Stimulated activated CD8-positive, alpha-beta memory T cell treated with anti-CD3 and anti-CD28 coated beads, Interleukin-4, amount 100 ng/mL, for 4 hours (primary cell): ENCODE measurements at regions not wholly inside any gene's neighbourhood (a gene's known extent, or its start where the extent isn't known, plus 50 kb on each side); places are given as distances from the start of the nearest gene placed in this dataset.
A peak's percentile ranks its signal among the peaks of the same experiment; 100 is the strongest.
"Not testable (repeated sequence)": the region's sequence is repeated elsewhere in the genome, so short reads cannot be mapped to it uniquely, and the experiment has no call there.

Experiments used
- DNase-seq, 2 donors: peaks; one replicate each; pipeline ENCODE4 v3.0.0-alpha.2; 2020; ENCODE audit warnings: low read depth in 2 of 2, low spot score in 1 of 2

- no peak for DNase-seq
Measured at GRCh38 chr14:106530423-106531107, 1004.2 kb downstream of the TMEM121 start.

DNA sequence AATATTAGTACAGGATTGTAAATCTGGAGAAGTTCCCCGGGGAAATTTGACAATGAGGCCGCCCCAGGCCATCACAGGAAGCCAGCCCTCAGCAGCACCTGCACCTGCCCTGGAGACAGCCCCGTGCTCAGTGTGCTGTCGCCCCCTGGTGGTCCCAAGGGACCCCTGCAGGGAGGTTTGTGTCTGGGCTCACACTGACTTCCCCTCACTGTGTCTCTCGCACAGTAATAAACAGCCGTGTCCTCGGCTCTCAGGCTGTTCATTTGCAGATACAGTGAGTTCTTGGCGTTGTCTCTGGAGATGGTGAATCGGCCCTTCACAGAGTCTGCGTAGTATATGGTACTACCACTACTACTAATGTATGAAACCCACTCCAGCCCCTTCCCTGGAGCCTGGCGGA lies 1011.2 kb downstream of the TMEM121 start:
- not testable (repeated sequence) for DNase-seq

DNA sequence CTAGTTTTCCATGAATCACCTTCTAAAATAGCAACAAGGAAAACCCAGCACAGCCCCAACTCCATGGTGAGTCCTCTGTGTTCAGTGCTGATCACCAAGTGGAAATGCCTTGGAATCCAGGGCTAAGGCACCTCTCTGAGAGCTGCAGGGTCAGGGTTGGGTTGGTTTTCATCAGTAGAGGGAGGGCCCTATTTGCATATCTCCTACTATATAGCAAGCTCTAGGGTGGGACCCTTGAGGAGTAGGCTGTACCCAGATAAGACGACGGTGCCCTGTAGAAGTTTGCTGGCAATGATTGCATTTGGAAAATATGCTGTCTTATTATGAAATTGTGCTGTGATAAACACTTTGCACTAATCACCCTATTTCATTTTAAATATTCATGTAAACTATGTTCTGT lies 1011.8 kb downstream of the TMEM121 start:
- no peak for DNase-seq

- DNase-seq: no peak
Measured at GRCh38 chr14:106547735-106548434, 1021.5 kb downstream of the TMEM121 start.

DNA sequence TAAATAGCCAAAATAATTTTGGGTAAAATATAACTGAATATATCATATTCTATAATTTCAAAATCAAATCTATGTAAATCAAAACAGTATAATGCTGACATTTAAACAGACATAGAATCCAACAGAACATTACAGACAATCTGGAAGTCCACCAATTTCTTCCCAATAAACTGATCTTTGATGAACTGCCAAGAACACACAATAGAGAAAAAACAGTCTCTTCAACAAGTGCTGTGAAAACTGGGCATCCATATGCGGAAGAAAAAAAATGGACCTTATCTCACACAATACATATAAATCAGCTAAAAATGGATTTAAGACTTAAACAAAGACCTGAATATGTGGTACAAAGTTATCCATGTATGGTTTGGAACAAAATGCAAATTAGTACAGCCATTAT lies 1022.7 kb downstream of the TMEM121 start:
- no peak for DNase-seq

GRCh38 chr14:106551265-106551664 lies 1024.9 kb downstream of the TMEM121 start:
- DNase-seq: no peak

GRCh38 chr14:106556211-106556610 lies 1029.8 kb downstream of the TMEM121 start:
- not testable (repeated sequence) for DNase-seq

- DNase-seq: peak; percentile 43 to 65
Measured at GRCh38 chr14:106556665-106557289, 1030.4 kb downstream of the TMEM121 start.

DNA sequence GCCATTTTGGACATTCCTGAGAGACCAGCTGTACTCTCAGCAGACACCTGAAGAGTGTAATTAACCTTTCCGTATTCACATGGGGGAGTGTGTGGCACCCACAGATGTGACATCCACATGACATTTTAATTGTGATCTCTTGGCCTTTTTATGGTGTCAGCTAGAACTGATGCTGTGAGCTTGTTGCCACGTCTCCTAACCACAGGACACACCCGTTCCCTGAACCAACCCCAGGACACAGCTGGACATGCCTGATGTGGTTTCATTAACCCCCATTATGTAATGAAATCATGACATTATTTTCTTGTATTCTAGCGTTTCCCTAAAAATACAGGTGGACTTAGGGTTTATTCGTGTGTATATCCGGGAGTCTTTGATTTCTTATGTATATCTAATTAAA lies 1036.1 kb downstream of the TMEM121 start:
- no peak for DNase-seq

GRCh38 chr14:106564058-106564643 lies 1037.8 kb downstream of the TMEM121 start:
- DNase-seq: peak in 1 of 2 donors; percentile 6

DNA sequence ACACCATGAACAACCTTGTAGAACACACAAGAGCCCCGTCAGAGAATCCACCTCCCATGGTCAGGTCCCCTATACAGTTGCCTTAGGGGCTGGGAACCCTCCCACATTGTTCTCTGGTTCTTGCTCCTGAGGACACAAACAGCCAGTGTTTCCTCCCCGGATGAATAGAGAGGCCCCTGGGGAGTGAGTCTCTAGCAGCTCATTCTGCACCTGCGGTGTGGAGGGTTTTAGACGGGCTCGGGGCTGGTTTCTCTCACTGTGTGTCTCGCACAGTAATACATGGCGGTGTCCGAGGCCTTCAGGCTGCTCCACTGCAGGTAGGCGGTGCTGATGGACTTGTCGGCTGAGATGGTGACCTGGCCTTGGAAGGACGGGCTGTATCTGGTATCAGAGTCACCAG lies 1052.1 kb downstream of the TMEM121 start:
- no peak for DNase-seq

DNA sequence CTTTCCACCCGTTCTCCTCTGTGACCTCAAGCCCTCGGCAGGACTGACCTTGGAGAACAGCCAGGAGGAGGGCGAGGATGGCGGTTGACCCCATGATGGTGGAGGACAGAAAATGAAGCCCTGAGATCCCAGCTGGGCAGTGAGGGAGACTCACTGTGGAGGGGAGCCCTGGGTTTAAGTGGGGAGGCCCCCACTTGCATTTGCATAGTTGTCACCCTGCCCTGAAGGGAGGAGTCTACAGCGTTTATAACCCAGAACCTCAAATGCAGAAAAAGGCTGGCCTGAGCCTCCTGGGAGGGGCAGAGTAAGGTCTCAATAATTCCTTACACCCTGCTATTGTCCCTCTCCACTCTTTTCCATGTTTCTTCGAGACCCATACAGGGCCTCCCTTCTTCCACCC lies 1052.7 kb downstream of the TMEM121 start:
- no peak for DNase-seq

DNA sequence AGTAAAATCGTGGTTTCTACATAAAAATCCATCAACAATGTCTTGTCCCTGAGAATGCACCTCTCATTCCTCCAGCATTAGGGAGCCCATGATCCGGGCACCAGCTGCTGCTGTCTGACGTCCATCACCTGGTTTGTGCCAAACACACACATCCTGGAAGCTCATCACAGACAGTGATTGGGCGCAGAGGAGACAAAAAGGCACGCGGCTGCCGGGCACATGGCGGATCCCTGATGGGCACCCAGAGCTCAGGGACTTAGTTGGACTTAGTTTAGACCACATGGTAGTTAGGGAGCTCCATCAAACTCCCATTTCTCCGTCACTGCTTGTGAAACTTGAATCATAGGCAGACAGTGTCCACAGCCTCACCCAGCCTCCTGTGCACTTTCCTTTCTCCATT lies 1059.3 kb downstream of the TMEM121 start:
- DNase-seq: no peak

DNA sequence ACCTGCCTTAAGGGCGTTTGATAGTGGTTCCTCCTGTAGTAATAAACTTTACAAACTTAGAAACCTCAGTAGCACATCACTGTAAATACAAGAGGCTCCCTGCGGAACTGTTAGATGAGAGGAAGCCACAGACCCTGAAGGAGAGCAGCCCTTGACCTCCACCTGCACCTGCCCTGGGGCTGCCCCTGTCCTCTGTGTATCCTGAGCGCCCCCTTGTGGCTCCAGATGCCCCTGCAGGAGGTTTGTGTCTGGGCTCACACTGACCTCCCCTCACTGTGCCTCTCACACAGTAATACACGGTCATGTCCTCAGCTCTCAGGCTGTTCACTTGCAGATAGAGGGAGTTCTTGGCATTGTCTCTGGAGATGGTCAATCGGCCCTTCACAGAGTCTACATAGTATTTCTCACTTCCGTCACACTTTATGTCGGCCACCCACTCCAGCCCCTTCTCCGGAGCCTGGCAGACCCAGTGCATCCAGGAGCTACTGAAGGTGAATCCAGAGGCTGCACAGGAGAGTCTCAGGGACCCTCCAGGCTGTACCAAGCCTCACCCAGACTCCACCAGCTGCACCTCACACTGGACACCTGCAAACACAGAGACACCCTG lies 1059.8 kb downstream of the TMEM121 start:
- DNase-seq: peak; percentile 9 to 36

DNA sequence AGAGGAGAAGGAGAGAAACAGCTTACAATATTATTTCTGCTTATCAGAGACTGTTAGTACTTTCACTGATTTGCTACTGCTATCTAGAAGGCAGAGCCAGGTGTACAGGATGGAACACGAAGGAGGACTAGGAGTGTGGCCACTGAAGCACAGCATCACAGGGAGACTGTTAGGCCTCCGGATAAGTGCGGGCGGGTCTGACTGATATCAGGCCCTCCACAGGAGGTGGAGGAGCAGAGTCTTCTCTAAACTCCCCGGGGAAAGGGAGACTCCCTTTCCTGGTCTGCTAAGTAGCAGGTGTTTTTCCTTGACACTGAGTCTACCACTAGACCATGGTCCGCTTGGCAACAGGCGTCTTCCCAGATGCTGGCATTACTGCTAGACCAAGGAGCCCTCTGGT lies 1065.2 kb downstream of the TMEM121 start:
- not testable (repeated sequence) for DNase-seq

- peak; percentile 4 to 59 for DNase-seq
Measured at GRCh38 chr14:106592115-106592852, 1065.9 kb downstream of the TMEM121 start.

DNA sequence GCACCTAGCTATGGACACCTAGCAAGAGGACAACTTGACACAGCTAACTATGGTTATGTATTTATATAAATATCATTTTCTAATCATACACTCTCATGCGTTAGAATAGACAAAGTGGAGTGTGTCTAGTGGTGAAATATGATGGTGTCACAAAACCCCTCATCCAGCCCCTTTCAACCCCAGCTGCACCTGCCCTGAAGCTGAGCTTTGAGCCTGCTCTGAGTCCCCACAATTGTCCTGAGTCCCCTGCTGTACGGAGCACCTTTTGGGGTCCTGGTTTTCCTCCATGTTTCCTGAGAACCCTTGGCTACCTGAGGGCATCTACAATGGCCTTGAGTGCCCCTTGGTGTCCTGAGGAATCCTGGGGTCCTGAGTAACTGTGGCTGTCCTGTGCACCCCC lies 1072.8 kb downstream of the TMEM121 start:
- no peak for DNase-seq

DNA sequence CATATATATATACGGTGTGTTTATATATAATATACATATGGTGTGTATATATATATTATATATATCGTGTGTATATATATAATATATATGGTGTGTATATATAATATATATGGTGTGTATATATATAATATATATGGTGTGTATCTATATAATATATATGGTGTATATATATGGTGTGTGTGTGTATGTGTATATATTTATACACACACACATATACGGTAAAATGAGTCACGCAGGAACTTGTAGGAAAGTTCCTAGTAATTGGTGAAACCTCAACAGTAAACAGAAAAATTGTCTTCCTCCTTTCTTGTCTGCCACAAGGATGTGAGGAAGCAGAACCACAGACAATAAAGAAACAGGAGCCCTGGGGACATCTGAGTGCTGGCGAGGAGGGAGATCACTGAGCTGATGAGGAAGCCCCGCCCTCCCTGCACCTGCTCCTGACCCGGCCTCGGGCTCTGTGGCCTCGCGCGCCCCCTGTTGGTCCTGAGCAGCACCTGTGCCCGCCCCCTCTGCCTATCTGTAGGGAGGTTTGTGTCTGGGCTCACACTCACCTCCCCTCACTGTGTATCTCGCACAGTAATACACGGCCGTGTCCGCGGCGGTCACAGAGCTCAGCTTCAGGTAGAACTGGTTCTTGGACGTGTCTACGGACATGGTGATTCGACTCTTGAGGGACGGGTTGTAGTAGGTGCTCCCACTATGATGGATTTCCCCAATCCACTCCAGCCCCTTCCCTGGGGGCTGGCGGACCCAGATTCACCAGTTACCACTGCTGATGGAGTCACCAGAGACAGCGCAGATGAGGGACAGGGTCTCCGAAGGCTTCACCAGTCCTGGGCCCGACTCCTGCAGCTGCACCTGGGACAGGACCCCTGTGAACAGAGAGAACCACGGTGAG lies 1079.4 kb downstream of the TMEM121 start:
- peak; percentile 49 to 55 for DNase-seq

GRCh38 chr14:106606936-106607335 lies 1080.6 kb downstream of the TMEM121 start:
- DNase-seq: no peak

DNA sequence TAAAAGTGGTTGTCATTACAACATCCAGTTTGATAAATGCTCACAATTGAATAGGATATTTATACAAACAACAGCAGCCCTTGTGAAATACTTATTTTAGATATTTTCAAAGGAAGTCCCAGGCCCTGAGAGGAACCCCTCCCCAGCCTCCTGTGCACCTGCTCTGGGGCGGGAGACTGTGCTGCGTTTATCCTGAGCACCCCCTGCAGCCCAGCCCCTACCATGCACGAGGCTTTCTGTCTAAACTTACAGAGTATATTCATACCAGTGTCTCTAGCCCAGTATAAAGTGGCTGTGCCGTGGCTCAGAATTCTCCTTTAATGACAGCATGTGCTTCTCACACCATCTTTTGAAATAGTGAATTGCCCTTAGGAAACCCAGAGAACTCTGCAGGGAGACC lies 1084.3 kb downstream of the TMEM121 start:
- no peak for DNase-seq
